Prostate gland (tissue), 2 donors: ENCODE measurements at regions not wholly inside any gene's neighbourhood (a gene's known extent, or its start where the extent isn't known, plus 50 kb on each side); places are given as distances from the start of the nearest gene placed in this dataset.

Experiments
- DNase-seq: peaks from one replicate; pipeline ENCODE4 v3.0.0-alpha.2; 2019; ENCODE audit warnings: low spot score
- H3K27ac ChIP-seq, 2 donors: fragments of 200-600 bp; sonication (generic); 2 replicates each; pipeline ENCODE4 v1.5.1; 2017 to 2019
- H3K27me3 ChIP-seq: fragments of 200-600 bp; sonication (generic); replicated peaks from 2 replicates; pipeline ENCODE4 v1.5.1; 2019; ENCODE audit not compliant: insufficient read depth
- H3K36me3 ChIP-seq, 2 donors: fragments of 200-600 bp; sonication (generic); 1 replicate in 1 of 2; 2 replicates in 1 of 2; pipeline versions ENCODE4 v1.5.1 to v1.8.1; 2017 to 2019
- H3K4me1 ChIP-seq: fragments of 200-600 bp; sonication (generic); replicated peaks from 2 replicates; pipeline ENCODE4 v1.5.1; 2019
- H3K4me3 ChIP-seq, 2 donors: fragments of 200-600 bp; sonication (generic); 2 replicates each; pipeline ENCODE4 v1.5.1; 2017 to 2019
- H3K9me3 ChIP-seq: fragments of 200-600 bp; sonication (generic); 2 replicates; pipeline ENCODE4 v1.5.1; 2017
- POLR2A ChIP-seq: fragments of 450-650 bp; IDR thresholded peaks from one replicate; pipeline ENCODE4 v1.6.1; 2016; ENCODE audit warnings: antibody characterized with exemption, mild to moderate bottlenecking
- POLR2AphosphoS5 ChIP-seq: sonication (generic); formaldehyde crosslinking; IDR thresholded peaks from one replicate; pipeline ENCODE4 v1.6.1; 2017; ENCODE audit warnings: antibody characterized with exemption
- WGBS: methylation state at CpG from one replicate; pipeline ENCODE4 v1.1.5; 2018; 5-methylcytosine and 5-hydroxymethylcytosine counted together
- intact Hi-C: fragments of 100-400 bp; cut with DNase I; formaldehyde crosslinking; loops from one replicate; pipeline ENCODE4 v1.14.2; 2022
- TF ChIP-seq, protein P1 (sequence below), 4 experiments: fragments of 200-600 bp in 2 of 4; fragments of 450-650 bp in 2 of 4; sonication (generic) in 2 of 4; IDR thresholded peaks; 1 replicate in 3 of 4; 2 replicates in 1 of 4; pipeline ENCODE4 v1.5.1; 2016 to 2019; ENCODE audit warnings: antibody characterized with exemption in 4 of 4, mild to moderate bottlenecking in 2 of 4, moderate library complexity in 2 of 4

DNA sequence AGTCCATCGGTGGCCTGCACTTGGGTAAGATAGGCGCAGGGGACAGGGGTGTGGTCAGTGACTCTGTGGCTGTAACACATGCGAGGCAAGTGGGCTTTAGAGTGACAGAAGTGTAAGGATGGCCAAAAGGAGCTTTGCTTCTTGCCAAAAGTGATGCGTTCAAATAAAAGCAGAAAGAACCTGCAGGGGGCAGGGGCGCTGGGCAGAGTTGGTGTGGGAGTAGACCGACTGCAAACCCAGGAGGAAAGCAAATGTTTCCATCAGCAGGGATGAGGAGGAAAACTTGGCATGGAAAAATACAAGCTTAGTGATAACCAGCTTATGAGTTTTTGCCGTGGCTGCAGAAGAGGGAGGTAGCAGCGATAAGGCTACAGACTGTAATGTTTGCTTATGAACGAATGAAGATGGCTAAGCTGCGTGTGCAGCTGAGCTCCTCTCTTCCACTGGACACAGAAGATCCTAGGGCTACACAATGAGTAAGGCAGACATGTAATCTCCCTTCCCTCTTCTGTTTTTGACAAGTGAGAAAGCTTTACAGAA lies 149.4 kb downstream of the WNT5A start:
- Histone ChIP-seq H3K27me3 (no peaks in the 10 kb centered on the region), H3K27ac (no peak overlapping the region), H3K36me3 (no peaks in the 10 kb centered on the region), H3K9me3 (no peaks in the 10 kb centered on the region), H3K4me3 (no peak overlapping the region), H3K4me1 (no peaks in the 10 kb centered on the region)
- 67% methylated on average over 10 of the region's 10 CpGs for WGBS
- no peak for DNase-seq
- intact Hi-C loops, result no loop called here
- TF ChIP-seq, protein P1, sequence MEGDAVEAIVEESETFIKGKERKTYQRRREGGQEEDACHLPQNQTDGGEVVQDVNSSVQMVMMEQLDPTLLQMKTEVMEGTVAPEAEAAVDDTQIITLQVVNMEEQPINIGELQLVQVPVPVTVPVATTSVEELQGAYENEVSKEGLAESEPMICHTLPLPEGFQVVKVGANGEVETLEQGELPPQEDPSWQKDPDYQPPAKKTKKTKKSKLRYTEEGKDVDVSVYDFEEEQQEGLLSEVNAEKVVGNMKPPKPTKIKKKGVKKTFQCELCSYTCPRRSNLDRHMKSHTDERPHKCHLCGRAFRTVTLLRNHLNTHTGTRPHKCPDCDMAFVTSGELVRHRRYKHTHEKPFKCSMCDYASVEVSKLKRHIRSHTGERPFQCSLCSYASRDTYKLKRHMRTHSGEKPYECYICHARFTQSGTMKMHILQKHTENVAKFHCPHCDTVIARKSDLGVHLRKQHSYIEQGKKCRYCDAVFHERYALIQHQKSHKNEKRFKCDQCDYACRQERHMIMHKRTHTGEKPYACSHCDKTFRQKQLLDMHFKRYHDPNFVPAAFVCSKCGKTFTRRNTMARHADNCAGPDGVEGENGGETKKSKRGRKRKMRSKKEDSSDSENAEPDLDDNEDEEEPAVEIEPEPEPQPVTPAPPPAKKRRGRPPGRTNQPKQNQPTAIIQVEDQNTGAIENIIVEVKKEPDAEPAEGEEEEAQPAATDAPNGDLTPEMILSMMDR (IDR thresholded peaks at IDR 0.05), result no peak
- no peak for TF ChIP-seq POLR2A
- no peak for TF ChIP-seq POLR2AphosphoS5

DNA sequence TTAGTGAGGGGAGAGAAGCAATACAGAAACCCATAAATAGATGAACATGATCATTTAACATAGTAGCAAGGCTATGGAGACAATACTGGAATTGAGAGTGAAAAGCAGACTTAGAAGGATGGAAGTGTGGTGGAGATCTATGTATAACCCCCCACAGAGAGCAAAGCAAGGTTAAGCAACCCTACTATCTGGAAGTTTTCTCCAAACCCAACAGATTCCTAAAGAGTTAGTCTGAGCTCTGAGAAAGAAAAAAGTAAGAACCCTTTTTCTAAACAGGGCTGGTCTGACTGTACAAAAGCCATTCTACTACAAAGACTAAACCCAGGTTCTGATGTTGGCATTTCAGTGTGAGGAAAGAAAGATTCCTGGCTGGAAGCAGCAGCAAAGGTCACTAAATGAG lies 153.2 kb downstream of the WNT5A start:
- Histone ChIP-seq H3K36me3 (no peaks in the 10 kb centered on the region), H3K9me3 (no peaks in the 10 kb centered on the region), H3K27ac (no peak overlapping the region), H3K4me1 (no peaks in the 10 kb centered on the region), H3K4me3 (no peak overlapping the region), H3K27me3 (no peaks in the 10 kb centered on the region)
- intact Hi-C loops, result no loop called here
- DNase-seq, result no peak
- TF ChIP-seq POLR2AphosphoS5 (no peak), POLR2A (no peak)
- TF ChIP-seq, protein P1 (IDR thresholded peaks at IDR 0.05), result no peak

DNA sequence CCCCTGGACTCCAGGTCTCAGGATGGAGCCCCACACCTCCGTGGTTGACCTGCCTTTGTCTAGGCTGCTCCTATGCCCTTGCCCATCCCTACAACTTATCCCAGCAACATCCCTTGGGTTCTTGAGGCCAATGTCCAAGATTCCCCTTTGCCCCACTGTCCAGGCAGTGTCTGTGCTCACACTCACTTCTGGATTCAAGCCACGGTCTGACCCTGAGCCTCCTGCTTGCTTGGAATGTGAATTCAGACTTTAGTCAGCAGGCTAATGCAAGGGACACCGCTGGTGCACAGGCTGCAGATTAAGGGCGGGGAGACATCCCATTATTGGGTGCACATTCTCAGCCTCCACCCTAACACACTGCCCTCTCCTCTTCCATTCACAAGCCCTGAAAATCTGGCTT lies 154.1 kb downstream of the WNT5A start:
- H3K27ac ChIP-seq, result no peak overlapping the region
- no peak for DNase-seq
- TF ChIP-seq, protein P1 (IDR thresholded peaks at IDR 0.05), result no peak
- TF ChIP-seq POLR2AphosphoS5 (no peak), POLR2A (no peak)
- no peaks in the 10 kb centered on the region for H3K4me1 ChIP-seq
- WGBS, result 85% methylated on average over 4 of the region's 4 CpGs
- no peak overlapping the region for H3K4me3 ChIP-seq
- H3K36me3 ChIP-seq, result no peaks in the 10 kb centered on the region
- H3K27me3 ChIP-seq, result no peaks in the 10 kb centered on the region
- intact Hi-C loops, result no loop called here
- no peaks in the 10 kb centered on the region for H3K9me3 ChIP-seq

DNA sequence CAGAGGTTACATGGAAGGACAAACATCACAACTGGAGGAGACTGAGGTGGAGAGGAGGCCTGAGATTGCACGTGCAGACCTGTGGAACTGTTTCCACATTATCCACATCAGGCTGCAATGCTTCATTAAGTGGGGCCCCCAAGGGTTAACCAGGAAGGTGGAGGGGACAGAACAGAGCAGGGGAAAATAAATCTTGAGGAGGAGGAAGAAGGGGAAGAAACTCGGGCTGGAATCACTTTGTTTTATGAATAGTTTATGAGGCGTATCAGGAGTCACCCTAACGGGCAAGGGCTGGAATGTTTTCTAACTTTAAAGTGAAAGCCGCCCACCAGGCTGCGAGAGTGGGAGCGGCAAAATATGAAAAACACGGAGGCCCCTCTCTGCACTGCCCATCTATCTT lies 154.9 kb downstream of the WNT5A start:
- Histone ChIP-seq H3K9me3 (no peaks in the 10 kb centered on the region), H3K36me3 (no peaks in the 10 kb centered on the region), H3K27me3 (no peaks in the 10 kb centered on the region), H3K4me1 (no peaks in the 10 kb centered on the region), H3K27ac (no peak overlapping the region), H3K4me3 (no peak overlapping the region)
- 53% methylated on average over 8 of the region's 8 CpGs for WGBS
- TF ChIP-seq, protein P1 (IDR thresholded peaks at IDR 0.05), result no peak
- TF ChIP-seq POLR2A (no peak), POLR2AphosphoS5 (no peak)
- no peak for DNase-seq
- intact Hi-C loops, result no loop called here

DNA sequence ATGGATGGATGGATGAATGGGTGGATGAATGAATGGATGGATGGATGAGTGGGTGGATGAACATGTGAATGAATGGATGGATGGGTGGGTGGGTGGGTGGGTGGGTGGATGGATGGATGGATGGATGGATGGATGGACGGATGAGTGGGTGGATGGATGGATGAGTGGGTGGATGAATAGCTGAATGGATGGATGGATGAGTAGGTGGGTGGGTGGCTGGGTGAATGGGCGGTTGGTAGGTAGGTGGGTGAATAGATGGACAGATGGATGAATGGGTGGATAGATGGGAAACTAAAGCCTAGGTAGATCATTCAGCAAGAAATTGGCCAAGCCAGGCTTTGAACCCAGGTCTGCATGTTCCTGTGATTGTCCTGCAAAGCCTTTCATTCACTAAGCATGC lies 155.6 kb downstream of the WNT5A start:
- no peak overlapping the region for H3K4me3 ChIP-seq
- no peaks in the 10 kb centered on the region for H3K36me3 ChIP-seq
- no peaks in the 10 kb centered on the region for H3K27me3 ChIP-seq
- H3K27ac ChIP-seq, result no peak overlapping the region
- intact Hi-C loops, result no loop called here
- H3K4me1 ChIP-seq, result no peaks in the 10 kb centered on the region
- no peaks in the 10 kb centered on the region for H3K9me3 ChIP-seq
- 95% methylated on average over 2 of the region's 2 CpGs for WGBS
- no peak for TF ChIP-seq POLR2A
- TF ChIP-seq POLR2AphosphoS5, result no peak
- TF ChIP-seq, protein P1 (IDR thresholded peaks at IDR 0.05), result no peak
- no peak for DNase-seq
